OCI-LY7 (cell line): ENCODE measurements at regions not wholly inside any gene's neighbourhood (a gene's known extent, or its start where the extent isn't known, plus 50 kb on each side); places are given as distances from the start of the nearest gene placed in this dataset.

ENCODE experiments used
- BruUV-seq: library from RNA; stranded (reverse); fragments of 400-500 nt; replicated peaks from 2 replicates; lab custom pipeline; 2021; lab: Mats Ljungman, UMichigan
- CTCF ChIA-PET: fragments of 300-600 bp; sonication (Branson Sonifier 250); formaldehyde crosslinking; loops from one replicate; lab custom pipeline; 2022; ENCODE audit warnings: antibody characterized with exemption; ENCODE audit not compliant: unreplicated experiment; lab: Charles Lee
- POLR2A ChIA-PET: fragments of 300-600 bp; sonication (Branson Sonifier 250); formaldehyde crosslinking; loops from one replicate; lab custom pipeline; 2022; ENCODE audit warnings: antibody characterized with exemption; lab: Charles Lee
- DNase-seq: peaks from one replicate; pipeline ENCODE4 v3.0.0-alpha.2; 2015; ENCODE audit warnings: low spot score
- H2AFZ ChIP-seq: fragments of 200-600 bp; sonication (generic), shearing (Covaris generic); 2 replicates; pipeline ENCODE4 v1.6.1; 2014; ENCODE audit warnings: mild to moderate bottlenecking, antibody characterized with exemption, low read length, moderate library complexity
- H3K27ac ChIP-seq: fragments of 200-600 bp; sonication (generic); 2 replicates; pipeline ENCODE4 v1.5.1; 2014; ENCODE audit warnings: mixed run types, low read depth, mild to moderate bottlenecking, moderate library complexity, low read length, inconsistent platforms; ENCODE audit not compliant: poor library complexity, severe bottlenecking
- H3K36me3 ChIP-seq: fragments of 200-600 bp; sonication (generic); 2 replicates; pipeline ENCODE4 v1.6.1; 2014; ENCODE audit warnings: mild to moderate bottlenecking, antibody characterized with exemption, low read length, moderate library complexity, mixed read lengths; ENCODE audit not compliant: insufficient read depth
- H3K4me1 ChIP-seq: fragments of 200-600 bp; sonication (generic); 2 replicates; pipeline ENCODE4 v1.5.1; 2014; ENCODE audit warnings: mild to moderate bottlenecking, low read length; ENCODE audit not compliant: insufficient read depth, poor library complexity, severe bottlenecking
- H3K4me2 ChIP-seq: fragments of 200-600 bp; sonication (generic); 2 replicates; pipeline ENCODE4 v1.6.1; 2014; ENCODE audit warnings: mild to moderate bottlenecking, low read length
- H3K4me3 ChIP-seq: fragments of 200-600 bp; sonication (generic); 2 replicates; pipeline ENCODE4 v1.5.1; 2014; ENCODE audit warnings: mild to moderate bottlenecking, low read depth, low read length; ENCODE audit not compliant: poor library complexity, severe bottlenecking
- H3K79me2 ChIP-seq: fragments of 200-600 bp; sonication (generic); 2 replicates; pipeline ENCODE4 v1.6.1; 2016; ENCODE audit warnings: low read depth, mild to moderate bottlenecking, low read length, moderate library complexity, mixed read lengths; ENCODE audit not compliant: insufficient read depth
- H3K9me2 ChIP-seq: fragments of 200-600 bp; sonication (generic); 2 replicates; pipeline ENCODE4 v1.6.1; 2016; ENCODE audit warnings: mild to moderate bottlenecking, low read length, mixed read lengths; ENCODE audit not compliant: insufficient read depth
- H3K9me3 ChIP-seq: fragments of 200-600 bp; sonication (generic); 2 replicates; pipeline ENCODE4 v1.6.1; 2014; ENCODE audit warnings: mild to moderate bottlenecking, mixed run types, low read length, mixed read lengths
- H4K20me1 ChIP-seq: fragments of 200-600 bp; sonication (generic); 2 replicates; pipeline ENCODE4 v1.6.1; 2014; ENCODE audit warnings: mild to moderate bottlenecking, antibody characterized with exemption, low read length, moderate library complexity, mixed read lengths; ENCODE audit not compliant: insufficient read depth
- EZH2phosphoT487 ChIP-seq: fragments of 200-600 bp; sonication (generic); IDR thresholded peaks from 2 replicates; pipeline ENCODE4 v1.6.1; 2018; ENCODE audit warnings: low read depth, borderline replicate concordance, mild to moderate bottlenecking, mixed run types, antibody characterized with exemption, low read length, moderate library complexity, mixed read lengths
- intact Hi-C: fragments of 100-400 bp; cut with micrococcal nuclease; formaldehyde crosslinking; loops from one replicate; pipeline ENCODE4 v1.10.0; 2022; ENCODE audit not compliant: unreplicated experiment
- TF ChIP-seq, protein P1 (sequence below): fragments of 200-600 bp; sonication (generic); conservative IDR thresholded peaks from 2 replicates; pipeline ENCODE4 v1.5.1; 2014; ENCODE audit warnings: mild to moderate bottlenecking, antibody characterized with exemption, low read length, moderate library complexity, mixed read lengths

DNA sequence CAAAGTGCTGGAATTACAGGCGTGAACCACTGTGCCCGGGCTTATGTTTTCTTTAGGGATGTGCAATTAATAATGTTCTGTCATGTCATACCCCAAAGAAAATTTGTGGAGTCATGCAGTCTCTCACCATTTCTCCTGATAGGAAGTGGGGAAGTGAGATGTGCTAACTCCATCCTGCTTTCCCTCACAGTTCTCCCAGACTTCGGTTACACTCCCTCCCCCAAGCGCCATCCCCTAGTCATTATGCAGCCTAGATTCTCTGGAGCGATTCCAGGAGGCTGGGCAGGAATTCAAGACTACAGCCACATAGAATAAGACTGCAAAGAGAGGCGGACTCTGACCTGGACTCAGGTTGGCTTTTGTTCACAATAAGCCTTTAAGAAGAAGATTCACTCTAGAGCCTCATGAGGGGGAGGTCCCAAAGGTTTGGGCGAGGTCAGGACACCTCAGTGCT lies 271.4 kb downstream of the ALDH8A1 start:
- no peak for DNase-seq
- Histone ChIP-seq H3K36me3 (no peaks in the 10 kb centered on the region), H3K9me3 (no peaks in the 10 kb centered on the region), H3K4me2 (no peak overlapping the region), H3K9me2 (no peaks in the 10 kb centered on the region), H4K20me1 (no peaks in the 10 kb centered on the region), H3K4me1 (no peaks in the 10 kb centered on the region), H3K79me2 (no peaks in the 10 kb centered on the region), H3K4me3 (no peak overlapping the region), H2AFZ (no peak overlapping the region), H3K27ac (no peak overlapping the region)
- no TSS peak for BruUV-seq
- no peak for TF ChIP-seq EZH2phosphoT487
- TF ChIP-seq, protein P1, sequence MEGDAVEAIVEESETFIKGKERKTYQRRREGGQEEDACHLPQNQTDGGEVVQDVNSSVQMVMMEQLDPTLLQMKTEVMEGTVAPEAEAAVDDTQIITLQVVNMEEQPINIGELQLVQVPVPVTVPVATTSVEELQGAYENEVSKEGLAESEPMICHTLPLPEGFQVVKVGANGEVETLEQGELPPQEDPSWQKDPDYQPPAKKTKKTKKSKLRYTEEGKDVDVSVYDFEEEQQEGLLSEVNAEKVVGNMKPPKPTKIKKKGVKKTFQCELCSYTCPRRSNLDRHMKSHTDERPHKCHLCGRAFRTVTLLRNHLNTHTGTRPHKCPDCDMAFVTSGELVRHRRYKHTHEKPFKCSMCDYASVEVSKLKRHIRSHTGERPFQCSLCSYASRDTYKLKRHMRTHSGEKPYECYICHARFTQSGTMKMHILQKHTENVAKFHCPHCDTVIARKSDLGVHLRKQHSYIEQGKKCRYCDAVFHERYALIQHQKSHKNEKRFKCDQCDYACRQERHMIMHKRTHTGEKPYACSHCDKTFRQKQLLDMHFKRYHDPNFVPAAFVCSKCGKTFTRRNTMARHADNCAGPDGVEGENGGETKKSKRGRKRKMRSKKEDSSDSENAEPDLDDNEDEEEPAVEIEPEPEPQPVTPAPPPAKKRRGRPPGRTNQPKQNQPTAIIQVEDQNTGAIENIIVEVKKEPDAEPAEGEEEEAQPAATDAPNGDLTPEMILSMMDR = no peak
- intact Hi-C loops = no loop called here
- CTCF ChIA-PET = no interaction called here
- POLR2A ChIA-PET = no interaction called here

DNA sequence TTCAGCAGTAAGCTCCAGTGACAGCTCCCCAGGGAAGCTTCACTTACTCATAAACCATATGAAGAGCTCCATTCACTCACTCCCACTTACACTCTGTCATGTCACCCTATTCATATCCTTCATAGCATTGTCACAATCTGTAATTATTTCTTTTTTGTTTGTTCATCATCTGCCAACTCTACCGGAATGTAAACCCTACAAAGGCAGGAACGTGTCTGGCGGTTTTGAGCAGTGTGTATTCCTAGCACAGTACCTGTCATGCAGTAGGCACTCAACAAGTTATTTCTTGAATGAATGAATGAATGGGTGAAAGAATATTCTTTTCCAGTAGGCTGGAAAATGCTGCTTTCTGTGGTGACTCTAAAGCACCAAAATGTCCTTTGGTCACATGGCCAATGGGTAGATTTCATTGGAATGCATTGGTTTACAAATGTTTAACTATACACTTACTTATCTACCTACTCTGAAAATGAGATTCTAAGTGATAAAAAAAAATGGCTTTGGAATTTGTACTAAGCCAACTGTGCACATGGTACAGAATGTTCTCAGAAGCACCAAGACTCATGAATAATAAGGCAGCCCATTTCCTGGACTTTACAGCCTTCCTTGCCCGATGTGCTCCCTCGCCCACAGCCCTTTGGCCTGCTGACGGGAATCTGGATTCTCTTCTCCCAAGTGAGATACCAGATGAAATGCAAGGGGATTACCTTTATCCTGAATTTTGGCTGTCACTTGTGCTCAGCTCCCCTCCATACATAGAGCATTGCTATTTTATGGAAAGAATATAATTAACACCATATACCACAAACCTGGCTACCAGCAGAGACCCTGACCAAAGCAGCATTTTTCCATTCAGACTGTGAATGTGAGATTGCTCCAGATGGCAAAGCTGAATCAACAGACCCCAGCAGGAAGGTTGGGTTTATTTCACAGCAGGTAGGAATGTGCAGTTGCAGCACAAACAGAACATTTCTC lies 273.3 kb downstream of the ALDH8A1 start:
- H4K20me1 ChIP-seq = no peaks in the 10 kb centered on the region
- CTCF ChIA-PET = no interaction called here
- H3K9me2 ChIP-seq = no peaks in the 10 kb centered on the region
- DNase-seq = no peak
- H3K4me1 ChIP-seq = no peaks in the 10 kb centered on the region
- H3K36me3 ChIP-seq = no peaks in the 10 kb centered on the region
- intact Hi-C loops = no loop called here
- H3K79me2 ChIP-seq = no peaks in the 10 kb centered on the region
- H2AFZ ChIP-seq = no peak overlapping the region
- no peak overlapping the region for H3K4me3 ChIP-seq
- no TSS peak for BruUV-seq
- TF ChIP-seq, protein P1 = no peak
- POLR2A ChIA-PET = no interaction called here
- no peak overlapping the region for H3K27ac ChIP-seq
- H3K4me2 ChIP-seq = no peak overlapping the region
- no peaks in the 10 kb centered on the region for H3K9me3 ChIP-seq
